ENCODE measurements at regions not wholly inside any gene's neighbourhood (a gene's known extent, or its start where the extent isn't known, plus 50 kb on each side); places are given as distances from the start of the nearest gene placed in this dataset.
A peak's percentile ranks its signal among the peaks of the same experiment; 100 is the strongest.
"Not testable (repeated sequence)": the region's sequence is repeated elsewhere in the genome, so short reads cannot be mapped to it uniquely, and the experiment has no call there.

DNA sequence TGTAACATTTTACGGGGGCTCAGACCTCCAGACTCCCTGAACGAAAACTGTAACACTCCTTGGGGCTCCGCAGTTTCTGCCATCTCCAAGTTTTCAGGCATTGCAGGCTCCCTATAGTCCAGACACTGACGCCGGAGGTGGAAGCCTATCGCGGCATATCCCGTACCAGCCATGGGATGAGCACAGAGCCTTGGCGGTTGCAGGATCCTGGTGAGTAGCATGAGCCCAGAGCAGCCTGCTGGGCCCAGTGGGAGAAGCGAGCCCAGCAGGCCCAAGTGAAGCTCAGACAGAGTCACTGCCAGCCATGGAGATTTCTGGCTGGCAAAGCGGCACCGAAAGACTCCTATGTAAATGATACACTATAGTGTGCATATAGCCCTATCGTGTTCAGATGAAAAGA is 446.8 kb downstream of the COL11A1 start:
- no peak for DNase-seq (ENCODE audit: low spot score)

- DNase-seq (ENCODE audit: low spot score): not testable (repeated sequence)
Measured at GRCh38 chr1:102659876-102660483, 448.3 kb downstream of the COL11A1 start.

DNA sequence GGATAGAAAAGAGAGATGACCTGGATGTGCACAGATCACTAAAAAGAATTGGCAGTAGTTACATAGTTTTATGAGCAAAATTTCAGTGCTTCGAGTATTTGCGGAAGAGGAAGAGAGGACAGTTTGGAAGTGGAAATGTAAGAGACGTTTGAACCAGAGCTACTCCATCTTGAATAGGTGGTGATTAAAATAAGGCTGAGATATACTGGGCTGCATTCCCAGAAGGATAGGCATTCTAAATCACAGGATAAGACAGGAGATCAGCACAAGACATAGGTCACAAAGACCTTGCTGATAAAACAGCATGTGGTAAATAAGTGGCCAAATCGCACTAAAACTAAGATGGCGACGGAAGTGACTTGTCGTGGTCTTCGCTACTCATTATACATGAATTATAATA is 453.3 kb downstream of the COL11A1 start:
- no peak for DNase-seq (ENCODE audit: low spot score)

- no peak for DNase-seq (ENCODE audit: low spot score)
Measured at GRCh38 chr1:102640872-102641271, 467.4 kb downstream of the COL11A1 start.

DNA sequence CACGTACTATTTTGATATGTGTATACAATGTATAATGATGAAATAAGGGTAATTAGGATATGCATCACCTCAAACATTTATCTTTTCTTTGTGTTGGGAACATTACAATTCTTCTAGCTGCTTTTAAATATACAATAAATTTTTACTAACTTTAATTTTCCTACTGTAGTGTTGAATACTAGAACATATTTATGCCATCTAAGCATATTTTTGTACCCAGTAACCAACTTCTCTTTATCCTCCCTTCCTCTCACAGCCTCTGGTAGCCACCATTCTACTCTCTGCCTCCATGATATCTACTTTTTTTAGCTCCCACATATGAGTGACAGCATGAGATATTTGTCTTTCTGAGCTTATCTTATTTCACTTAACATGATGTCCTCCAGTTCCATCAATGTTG is 468.0 kb downstream of the COL11A1 start:
- no peak for DNase-seq (ENCODE audit: low spot score)

DNA sequence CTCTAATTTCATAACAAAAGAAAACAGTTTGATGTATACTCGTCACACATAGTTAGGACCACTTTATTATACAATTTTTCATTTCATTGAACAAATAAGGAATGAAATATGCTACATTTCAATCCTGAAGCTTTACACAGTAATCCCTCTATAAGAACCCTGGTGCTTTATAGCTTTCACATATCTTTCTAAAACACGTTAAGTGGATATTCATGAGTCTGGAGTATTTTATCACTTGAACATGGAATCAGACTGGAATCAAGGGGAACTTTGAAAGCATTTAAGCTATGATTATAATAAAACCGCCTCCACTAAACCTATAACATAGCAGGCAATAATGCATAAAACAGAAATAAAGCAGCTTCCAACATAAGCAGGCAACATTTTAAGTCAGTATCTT is 476.6 kb downstream of the COL11A1 start:
- no peak for DNase-seq (ENCODE audit: low spot score)

GRCh38 chr1:102630041-102630440 is 478.3 kb downstream of the COL11A1 start:
- DNase-seq (ENCODE audit: low spot score): no peak

DNA sequence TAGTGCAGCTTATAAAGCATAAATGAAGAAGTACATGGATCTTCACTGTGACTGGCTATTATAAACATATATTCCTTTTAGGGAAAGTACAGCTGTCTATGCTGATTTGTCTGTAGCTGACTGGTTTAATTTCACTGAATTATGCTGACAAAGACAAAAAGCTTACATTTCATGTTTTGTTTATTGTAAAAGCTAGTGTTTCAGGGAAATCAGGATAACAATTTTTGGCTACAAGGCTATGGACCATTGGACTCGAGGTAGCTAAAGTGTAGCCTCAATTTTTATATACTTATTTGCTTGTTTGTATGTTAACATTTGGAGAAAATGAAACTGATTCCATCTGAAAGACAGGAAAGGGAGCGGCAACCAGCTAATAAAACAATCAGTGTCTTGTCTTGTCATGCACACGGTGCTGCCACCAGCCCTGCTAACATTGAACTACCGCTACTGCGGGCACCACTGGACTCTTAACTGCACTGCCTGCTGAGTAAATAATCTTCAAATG is 480.2 kb downstream of the COL11A1 start:
- DNase-seq (ENCODE audit: low spot score): no peak

GRCh38 chr1:102627145-102627544 is 481.2 kb downstream of the COL11A1 start:
- no peak for DNase-seq (ENCODE audit: low spot score)

GRCh38 chr1:102615896-102616295 is 492.4 kb downstream of the COL11A1 start:
- DNase-seq (ENCODE audit: low spot score): no peak

DNA sequence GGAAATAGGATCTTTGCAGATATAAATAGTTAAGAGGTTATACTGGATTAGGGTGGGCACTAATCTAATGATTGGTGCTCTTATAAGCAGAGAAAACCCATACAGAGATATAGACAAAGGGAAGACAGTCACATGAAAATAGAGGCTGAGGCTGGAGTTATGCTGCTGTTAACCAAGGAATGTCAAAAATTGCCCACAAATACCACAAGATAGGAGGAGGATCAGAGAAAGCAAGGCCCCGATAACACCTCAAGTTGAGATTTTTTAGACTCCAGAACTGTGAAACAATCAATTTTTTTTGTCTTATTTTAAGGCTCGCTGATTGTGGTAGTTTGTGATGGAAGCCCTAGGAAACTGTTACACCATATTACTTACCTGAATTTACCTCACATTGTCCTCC is 513.2 kb downstream of the COL11A1 start:
- DNase-seq (ENCODE audit: low spot score): no peak

GRCh38 chr1:102593276-102593675 is 515.0 kb downstream of the COL11A1 start:
- no peak for DNase-seq (ENCODE audit: low spot score)

DNA sequence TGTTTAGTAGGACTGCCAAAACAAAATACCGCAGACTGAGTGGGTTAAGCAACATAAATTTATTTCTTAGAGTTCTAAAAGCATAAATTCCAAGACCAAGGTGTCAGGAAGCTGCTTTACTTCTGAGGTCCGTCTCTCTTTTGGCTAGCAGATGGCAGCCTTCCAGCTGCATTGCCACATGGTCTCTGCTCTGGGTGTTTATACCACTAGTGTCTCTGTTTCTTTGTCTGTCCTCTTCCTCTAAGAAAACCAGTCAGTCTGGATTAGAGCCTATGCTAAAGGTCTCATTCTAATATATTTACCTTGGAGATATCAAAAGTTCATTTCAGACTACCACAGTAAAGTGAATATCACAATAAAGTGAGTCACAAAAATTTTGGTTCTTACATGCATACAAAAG is 519.8 kb downstream of the COL11A1 start:
- no peak for DNase-seq (ENCODE audit: low spot score)

DNA sequence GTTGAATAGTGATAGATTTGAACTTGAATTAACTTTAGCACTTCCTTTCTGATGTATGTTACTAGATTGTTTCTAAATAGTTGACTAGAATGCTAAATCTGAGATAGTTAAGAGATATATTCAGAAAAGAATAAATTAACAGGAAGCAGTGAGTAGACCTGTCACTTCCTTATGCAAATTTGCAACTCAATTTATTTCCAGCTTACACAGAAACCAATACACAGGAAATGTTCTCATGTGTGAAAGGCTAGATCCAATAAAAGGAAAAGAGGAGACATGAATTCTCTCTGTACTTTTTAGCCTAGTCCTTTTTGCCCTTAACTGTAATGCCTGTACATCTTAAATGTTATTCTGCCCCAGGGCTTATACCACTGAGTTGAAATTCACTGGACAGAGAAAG is 522.3 kb downstream of the COL11A1 start:
- DNase-seq (ENCODE audit: low spot score): no peak

- no peak for DNase-seq (ENCODE audit: low spot score)
Measured at GRCh38 chr1:102580806-102581205, 527.5 kb downstream of the COL11A1 start.

DNA sequence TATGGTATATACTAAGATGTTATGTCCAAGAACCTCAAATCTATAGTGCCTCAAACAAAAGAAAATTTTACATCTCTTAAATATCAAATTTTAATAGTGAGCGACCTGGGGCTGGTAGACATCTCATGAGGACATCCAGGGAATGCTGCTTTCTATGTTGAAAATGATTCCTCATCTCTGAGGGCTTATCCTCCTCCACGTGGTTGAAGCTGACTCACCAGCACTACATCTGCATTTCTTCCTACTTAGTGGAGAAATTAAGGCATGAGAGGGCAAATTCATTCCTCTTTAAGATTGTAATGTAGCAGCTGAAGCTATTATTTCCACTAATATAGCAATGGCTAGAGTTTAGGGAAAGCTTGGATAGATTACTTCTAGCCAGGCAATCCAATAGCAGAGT is 529.5 kb downstream of the COL11A1 start:
- no peak for DNase-seq (ENCODE audit: low spot score)

- no peak for DNase-seq (ENCODE audit: low spot score)
Measured at GRCh38 chr1:102572637-102573036, 535.7 kb downstream of the COL11A1 start.

- no peak for DNase-seq (ENCODE audit: low spot score)
Measured at GRCh38 chr1:102566182-102566581, 542.1 kb downstream of the COL11A1 start.

DNA sequence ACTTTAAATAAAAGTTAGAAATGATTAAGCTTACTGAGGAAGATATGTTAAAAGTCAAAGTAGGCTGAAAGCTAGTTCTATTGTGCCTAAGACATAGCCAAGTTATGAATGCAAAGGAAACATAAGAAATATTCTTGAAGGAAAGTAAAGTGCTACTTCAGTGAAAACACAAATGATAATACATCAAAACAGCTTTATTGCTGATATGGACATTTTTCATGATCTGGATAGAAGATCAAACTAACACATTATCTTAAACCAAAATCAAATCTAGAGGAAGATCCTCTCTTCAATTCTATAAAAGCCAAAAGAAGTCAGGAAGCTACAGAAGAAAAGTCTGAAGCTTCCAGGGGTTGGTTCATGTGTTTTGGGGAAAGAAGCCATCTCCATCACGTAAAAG is 545.9 kb downstream of the COL11A1 start:
- DNase-seq (ENCODE audit: low spot score): no peak

- peak; percentile 24 for DNase-seq (ENCODE audit: low spot score)
Measured at GRCh38 chr1:102550729-102551384, 554.1 kb upstream of the OLFM3 start.

- DNase-seq (ENCODE audit: low spot score): no peak
Measured at GRCh38 chr1:102546251-102546650, 549.5 kb upstream of the OLFM3 start.

- DNase-seq (ENCODE audit: low spot score): no peak
Measured at GRCh38 chr1:102535829-102536505, 539.2 kb upstream of the OLFM3 start.

- no peak for DNase-seq (ENCODE audit: low spot score)
Measured at GRCh38 chr1:102531036-102531435, 534.3 kb upstream of the OLFM3 start.

All from AG20443 (cell line).